ENCODE measurements at regions not wholly inside any gene's neighbourhood (a gene's known extent, or its start where the extent isn't known, plus 50 kb on each side); places are given as distances from the start of the nearest gene placed in this dataset.

DNA sequence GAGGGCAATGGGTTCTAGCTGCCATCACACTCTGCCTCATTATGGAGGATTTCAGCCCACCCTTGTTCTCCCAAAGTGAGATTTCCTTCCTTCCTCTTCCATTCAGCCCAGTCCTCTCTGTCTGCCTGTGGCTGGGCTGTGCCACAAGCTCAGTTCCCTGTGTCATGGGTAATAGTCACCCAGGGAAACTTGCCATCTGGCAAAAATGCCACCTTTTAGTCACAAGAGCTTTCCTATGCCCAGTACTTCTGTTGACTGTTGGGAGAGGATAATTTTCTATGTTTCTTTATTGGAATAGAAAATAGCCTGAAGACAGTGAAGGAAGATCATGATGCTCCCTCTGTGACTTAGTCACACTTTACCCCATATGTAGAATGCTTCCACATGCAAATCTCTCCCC lies 71.4 kb downstream of the TLR4 start:
- no peak for TF ChIP-seq EZH2 (IDR thresholded peaks at IDR 0.05)
- TF ChIP-seq POLR2AphosphoS5 (IDR thresholded peaks at IDR 0.05; ENCODE audit: borderline replicate concordance, low read depth, low read length) = no peak
- no peak for TF ChIP-seq FOXP2 (optimal IDR thresholded peaks at IDR 0.05; ENCODE audit: control extremely low read depth, extremely low read length, insufficient read depth)

Measured in SK-N-MC (cell line).